HCT116 (cell line): ENCODE measurements at regions not wholly inside any gene's neighbourhood (a gene's known extent, or its start where the extent isn't known, plus 50 kb on each side); places are given as distances from the start of the nearest gene placed in this dataset.

Experiments
- ATF3 ChIP-seq: IDR thresholded peaks from 2 replicates; pipeline ENCODE4 v1.6.1; 2012
- CEBPB ChIP-seq: IDR thresholded peaks from 2 replicates; pipeline ENCODE4 v1.6.1; 2012; ENCODE audit warnings: low read depth
- CTCF ChIP-seq, 3 experiments: fragments of 200-600 bp in 1 of 3; sonication (generic) in 1 of 3; IDR thresholded peaks in 2 of 3; conservative IDR thresholded peaks in 1 of 3; 2 replicates each; pipeline ENCODE4 v1.5.1; 2012 to 2017; ENCODE audit warnings: low read depth in 2 of 3, low read length in 2 of 3, antibody characterized with exemption in 1 of 3, borderline replicate concordance in 1 of 3, control low read depth in 1 of 3, mild to moderate bottlenecking in 1 of 3, mixed read lengths in 1 of 3, mixed run types in 1 of 3, moderate library complexity in 1 of 3; ENCODE audit not compliant: insufficient read depth in 1 of 3
- EGR1 ChIP-seq: IDR thresholded peaks from 2 replicates; pipeline ENCODE4 v1.6.1; 2012; ENCODE audit warnings: low read depth
- EZH2 ChIP-seq: fragments of 200-600 bp; sonication (generic); IDR thresholded peaks from 2 replicates; pipeline ENCODE4 v1.6.1; 2017; ENCODE audit warnings: antibody characterized with exemption, mixed run types
- POLR2A ChIP-seq: IDR thresholded peaks from 2 replicates; pipeline ENCODE4 v1.7.0; 2011; ENCODE audit warnings: borderline replicate concordance; ENCODE audit not compliant: insufficient read depth, insufficient read length; ENCODE audit errors: extremely low read depth
- POLR2AphosphoS5 ChIP-seq: IDR thresholded peaks from 2 replicates; pipeline ENCODE4 v1.6.1; 2011; ENCODE audit warnings: mild to moderate bottlenecking, low read depth, low read length, moderate library complexity
- SP1 ChIP-seq: IDR thresholded peaks from 2 replicates; pipeline ENCODE4 v1.6.1; 2012; ENCODE audit warnings: low read depth
- SRF ChIP-seq: IDR thresholded peaks from 2 replicates; pipeline ENCODE4 v1.6.1; 2012; ENCODE audit warnings: low read depth
- TCF7L2 ChIP-seq: IDR thresholded peaks from 2 replicates; pipeline ENCODE4 v1.7.0; 2011; ENCODE audit warnings: borderline replicate concordance, inconsistent platforms; ENCODE audit not compliant: insufficient read depth, insufficient read length; ENCODE audit errors: extremely low read depth
- YY1 ChIP-seq: IDR thresholded peaks from 2 replicates; pipeline ENCODE4 v1.6.1; 2011; ENCODE audit warnings: low read length, low read depth, moderate library complexity, mild to moderate bottlenecking; ENCODE audit not compliant: insufficient replicate concordance; ENCODE audit errors: extremely low read depth

GRCh38 chr1:87644579-87645190 is 316.0 kb downstream of the LMO4 start:
- TF ChIP-seq SRF (no peak), CEBPB (no peak), CTCF (IDR thresholded peaks at IDR 0.05 in 2 of 3, conservative IDR thresholded peaks at IDR 0.05 in 1 of 3; ENCODE audit: borderline replicate concordance in 1 of 3, insufficient read depth in 1 of 3, low read depth in 2 of 3, low read length in 2 of 3) (no peak), POLR2A (no peak), YY1 (no peak), EGR1 (no peak), POLR2AphosphoS5 (no peak), EZH2 (no peak), SP1 (no peak), TCF7L2 (no peak), ATF3 (no peak)
